GM23248 (cell line): ENCODE measurements at regions not wholly inside any gene's neighbourhood (a gene's known extent, or its start where the extent isn't known, plus 50 kb on each side); places are given as distances from the start of the nearest gene placed in this dataset.

Experiments used
- EZH2 ChIP-seq: fragments of 200-600 bp; sonication (generic); IDR thresholded peaks from 2 replicates; pipeline ENCODE4 v1.6.1; 2018; ENCODE audit warnings: antibody characterized with exemption, mild to moderate bottlenecking; ENCODE audit not compliant: insufficient read depth, poor library complexity, severe bottlenecking
- EZH2phosphoT487 ChIP-seq: fragments of 200-600 bp; sonication (generic); IDR thresholded peaks from 2 replicates; pipeline ENCODE4 v1.6.1; 2018; ENCODE audit warnings: antibody characterized with exemption, moderate library complexity, mild to moderate bottlenecking, low read depth; ENCODE audit not compliant: insufficient read depth

- TF ChIP-seq EZH2 (no peak), EZH2phosphoT487 (no peak)
Observed at GRCh38 chr4:159768016-159768415, 665.1 kb downstream of the RAPGEF2 start.
